ENCODE measurements at regions not wholly inside any gene's neighbourhood (a gene's known extent, or its start where the extent isn't known, plus 50 kb on each side); places are given as distances from the start of the nearest gene placed in this dataset.

DNA sequence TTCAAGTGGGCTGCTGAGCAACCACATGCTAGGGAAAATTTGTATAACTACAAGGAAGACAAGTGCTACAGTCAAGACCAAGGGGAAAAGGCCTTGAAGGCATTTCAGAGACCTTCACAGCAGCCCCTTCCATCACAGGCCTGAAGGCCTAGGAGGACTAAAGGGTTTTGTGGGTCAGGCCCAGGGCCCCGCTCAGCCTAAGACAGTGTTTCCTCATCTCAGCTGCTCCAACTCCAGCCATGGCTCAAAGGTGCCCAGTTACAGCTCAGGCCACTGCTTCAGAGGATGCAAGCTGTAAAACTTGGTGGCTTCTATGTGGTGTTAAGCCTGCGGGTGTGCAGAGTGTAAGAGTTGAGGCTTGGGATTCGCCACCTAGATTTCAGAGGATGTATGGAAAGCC lies 260.5 kb downstream of the NXPE2 start:
- TF ChIP-seq, protein P1, sequence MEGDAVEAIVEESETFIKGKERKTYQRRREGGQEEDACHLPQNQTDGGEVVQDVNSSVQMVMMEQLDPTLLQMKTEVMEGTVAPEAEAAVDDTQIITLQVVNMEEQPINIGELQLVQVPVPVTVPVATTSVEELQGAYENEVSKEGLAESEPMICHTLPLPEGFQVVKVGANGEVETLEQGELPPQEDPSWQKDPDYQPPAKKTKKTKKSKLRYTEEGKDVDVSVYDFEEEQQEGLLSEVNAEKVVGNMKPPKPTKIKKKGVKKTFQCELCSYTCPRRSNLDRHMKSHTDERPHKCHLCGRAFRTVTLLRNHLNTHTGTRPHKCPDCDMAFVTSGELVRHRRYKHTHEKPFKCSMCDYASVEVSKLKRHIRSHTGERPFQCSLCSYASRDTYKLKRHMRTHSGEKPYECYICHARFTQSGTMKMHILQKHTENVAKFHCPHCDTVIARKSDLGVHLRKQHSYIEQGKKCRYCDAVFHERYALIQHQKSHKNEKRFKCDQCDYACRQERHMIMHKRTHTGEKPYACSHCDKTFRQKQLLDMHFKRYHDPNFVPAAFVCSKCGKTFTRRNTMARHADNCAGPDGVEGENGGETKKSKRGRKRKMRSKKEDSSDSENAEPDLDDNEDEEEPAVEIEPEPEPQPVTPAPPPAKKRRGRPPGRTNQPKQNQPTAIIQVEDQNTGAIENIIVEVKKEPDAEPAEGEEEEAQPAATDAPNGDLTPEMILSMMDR (IDR thresholded peaks at IDR 0.05): no peak
- TF ChIP-seq NFE2L1 (CRISPR knock-in tag; IDR thresholded peaks at IDR 0.05) (no peak), TEAD4 (CRISPR knock-in tag; IDR thresholded peaks at IDR 0.05) (no peak)

All from WTC11 (cell line).